CD4-positive, alpha-beta T cell treated with Interleukin-12 subunit alpha and Interleukin-12 subunit beta, for 1 hour (primary cell): ENCODE measurements at regions not wholly inside any gene's neighbourhood (a gene's known extent, or its start where the extent isn't known, plus 50 kb on each side); places are given as distances from the start of the nearest gene placed in this dataset.

ENCODE experiments used
- DNase-seq: peaks from one replicate; pipeline ENCODE4 v3.0.0-alpha.2; 2020

DNA sequence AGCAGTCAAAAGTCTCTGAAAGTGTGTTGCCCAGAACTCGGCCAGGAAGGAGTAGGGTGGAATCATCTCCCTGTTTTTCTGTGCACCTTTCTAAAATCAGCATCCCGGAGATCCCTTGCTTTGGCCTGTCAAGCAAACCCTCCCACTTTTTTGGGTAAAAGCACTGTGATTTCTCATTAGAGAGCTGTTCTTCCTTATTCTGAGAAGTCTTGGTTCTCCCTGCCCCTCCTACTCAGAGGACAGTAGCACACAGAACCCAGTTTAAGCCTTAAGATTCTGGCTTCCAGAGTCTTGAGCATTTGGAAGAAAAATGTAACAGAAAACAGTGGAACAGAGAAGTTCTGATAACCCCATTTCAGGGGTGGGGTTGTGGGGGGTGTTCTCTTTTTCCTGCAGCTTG, 52.6 kb upstream of the KATNAL1 start:
- DNase-seq, result no peak

DNA sequence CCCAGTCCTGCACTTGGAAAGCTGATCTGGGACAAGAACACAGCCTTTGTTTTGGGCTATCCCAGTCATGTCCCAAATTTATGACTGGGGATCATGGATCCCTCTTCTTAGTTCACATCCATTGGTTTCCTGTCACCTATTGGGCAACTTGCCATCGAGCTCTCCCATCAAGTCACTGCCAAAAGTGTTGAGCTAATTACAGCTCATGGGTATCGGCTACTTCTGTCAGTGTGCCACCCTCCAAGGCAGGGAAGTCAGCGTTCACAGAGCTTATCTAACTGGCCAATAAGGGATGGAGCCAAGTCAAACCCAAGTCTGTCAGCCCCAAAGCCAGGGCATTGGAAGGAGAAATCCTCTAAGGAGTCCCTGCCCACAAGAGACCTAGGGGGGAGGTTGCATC, 53.2 kb upstream of the KATNAL1 start:
- no peak for DNase-seq

DNA sequence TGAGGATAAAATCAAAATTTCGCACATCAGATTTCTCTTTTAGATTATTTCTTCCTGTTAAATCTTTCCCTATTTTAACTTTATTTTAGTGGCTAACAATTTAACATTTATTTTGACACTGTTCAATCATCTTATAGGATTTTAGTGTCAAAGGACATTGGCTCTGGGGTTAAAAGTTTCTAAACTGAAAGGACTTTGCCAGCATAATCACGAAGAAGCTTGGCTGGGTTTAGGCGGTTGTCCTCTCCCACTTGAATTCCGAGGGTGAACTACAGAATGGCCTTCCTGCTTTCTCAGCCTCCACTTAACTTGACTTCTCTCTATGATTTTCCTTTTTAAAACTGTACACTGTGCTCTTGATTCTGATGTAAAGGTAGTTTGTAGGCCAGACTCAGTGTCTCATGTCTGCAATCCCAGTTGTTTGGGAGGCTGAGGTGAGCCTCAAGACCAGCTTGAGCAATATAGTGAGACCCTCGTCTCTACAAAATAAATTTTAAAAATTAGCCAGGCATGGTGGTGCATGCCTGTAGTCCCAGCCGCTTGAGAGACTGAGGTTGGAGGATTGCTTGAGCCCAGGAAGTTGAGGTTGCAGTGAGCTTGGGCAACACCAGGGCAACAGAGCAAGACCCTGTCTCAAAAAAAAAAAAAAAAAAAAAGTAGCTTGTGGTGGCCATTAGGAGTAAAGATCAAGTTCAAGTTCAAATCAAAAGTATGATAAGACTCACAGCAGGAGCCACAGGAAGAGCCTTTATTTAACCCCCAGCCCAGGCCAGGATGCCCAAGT, 54.8 kb upstream of the KATNAL1 start:
- DNase-seq, result no peak

DNA sequence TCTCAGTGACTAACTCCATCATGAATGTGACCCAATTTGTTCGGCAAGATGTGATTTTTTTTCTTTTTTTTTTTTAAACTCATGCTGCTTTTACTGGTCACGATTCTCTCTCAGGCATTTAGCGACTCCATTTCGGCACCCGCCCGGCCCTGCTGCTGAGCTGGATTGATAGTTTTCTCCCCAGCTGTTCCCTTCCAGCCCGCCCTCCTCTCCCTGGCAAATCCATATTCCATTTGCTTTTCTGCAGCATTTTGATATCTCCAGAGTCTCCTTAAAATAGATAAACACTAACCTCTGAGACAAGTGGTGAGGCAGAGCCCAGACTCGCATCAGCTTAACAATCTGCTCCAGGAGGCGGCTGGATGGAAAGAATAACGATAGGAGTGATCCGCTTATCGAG, 55.5 kb upstream of the KATNAL1 start:
- DNase-seq, result no peak

DNA sequence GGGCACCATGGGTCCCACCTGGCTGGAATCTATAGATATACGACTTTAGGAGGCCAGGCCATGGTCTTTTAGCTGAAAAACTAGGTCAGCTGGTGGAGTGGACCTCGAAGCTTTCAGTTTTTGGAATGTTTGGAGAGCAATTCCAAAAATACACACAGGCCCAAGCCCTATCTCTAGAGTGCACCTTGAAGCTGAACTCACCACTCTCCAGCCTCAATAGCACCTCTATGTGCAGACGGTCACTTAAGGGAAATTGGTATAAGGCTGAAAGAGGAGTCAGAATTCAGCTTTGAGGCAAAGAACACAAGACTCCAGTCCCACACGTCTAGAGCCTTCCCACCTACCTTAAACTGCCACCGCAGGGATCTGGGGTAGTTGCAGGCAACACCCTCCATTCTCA, 56.4 kb upstream of the KATNAL1 start:
- no peak for DNase-seq

DNA sequence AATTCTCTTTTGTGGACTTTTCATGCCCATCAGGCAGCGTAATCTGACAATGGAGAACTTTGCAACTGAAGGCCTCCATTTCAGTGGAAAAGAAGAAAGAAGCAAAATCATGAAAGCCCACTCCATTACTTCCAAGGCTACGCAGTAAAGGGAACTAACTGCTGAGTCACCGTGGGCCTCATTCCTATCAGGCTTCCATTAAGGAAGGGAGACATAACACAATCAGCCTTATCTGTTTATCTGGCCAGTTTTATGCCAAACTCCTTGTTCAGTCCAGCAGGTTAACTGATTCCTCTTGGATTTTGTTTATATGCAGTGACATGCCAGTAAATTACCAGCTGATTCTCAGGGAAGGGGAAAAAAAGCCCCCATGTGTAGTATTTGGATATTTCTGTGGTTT, 56.8 kb upstream of the KATNAL1 start:
- no peak for DNase-seq

DNA sequence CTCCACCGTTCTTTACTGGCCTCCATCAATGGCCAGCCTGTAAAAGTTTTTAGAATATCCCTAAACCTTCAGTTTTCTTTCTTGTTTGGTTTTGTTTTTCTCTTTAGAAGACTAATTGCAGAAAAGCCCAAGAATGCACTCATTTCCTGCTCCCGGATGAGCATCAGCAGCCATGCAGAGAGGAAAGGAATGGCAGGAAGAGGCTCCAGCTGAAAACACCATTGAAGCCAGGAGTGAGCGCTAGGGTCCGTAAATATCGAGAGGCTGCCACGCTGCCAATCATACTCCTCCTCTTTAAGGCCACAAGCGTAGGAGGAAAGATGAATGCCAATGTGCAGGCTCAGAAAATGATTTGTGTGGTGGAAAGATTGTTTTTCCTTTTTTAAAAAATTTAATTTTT, 57.4 kb upstream of the UBE2L5 start:
- DNase-seq, result no peak

DNA sequence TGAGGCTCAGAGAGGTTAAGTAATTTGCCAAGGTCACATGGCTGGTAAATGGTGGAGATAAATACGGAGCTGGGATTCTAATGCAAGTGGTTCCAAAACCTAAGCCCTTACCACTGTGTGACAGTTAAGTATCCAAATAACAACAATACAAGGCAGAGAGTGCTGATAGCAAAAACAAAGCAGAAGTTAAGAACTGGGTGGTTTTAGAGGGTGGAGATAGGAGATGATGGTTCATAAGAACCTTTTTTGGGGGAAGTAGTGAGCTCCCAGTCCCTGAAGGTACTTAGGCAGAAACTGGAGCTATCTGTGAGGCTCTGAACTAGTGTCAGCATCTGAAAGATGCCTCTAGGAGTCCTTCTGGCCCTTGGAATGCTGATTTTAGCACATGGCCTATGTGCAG, 56.2 kb upstream of the UBE2L5 start:
- no peak for DNase-seq

DNA sequence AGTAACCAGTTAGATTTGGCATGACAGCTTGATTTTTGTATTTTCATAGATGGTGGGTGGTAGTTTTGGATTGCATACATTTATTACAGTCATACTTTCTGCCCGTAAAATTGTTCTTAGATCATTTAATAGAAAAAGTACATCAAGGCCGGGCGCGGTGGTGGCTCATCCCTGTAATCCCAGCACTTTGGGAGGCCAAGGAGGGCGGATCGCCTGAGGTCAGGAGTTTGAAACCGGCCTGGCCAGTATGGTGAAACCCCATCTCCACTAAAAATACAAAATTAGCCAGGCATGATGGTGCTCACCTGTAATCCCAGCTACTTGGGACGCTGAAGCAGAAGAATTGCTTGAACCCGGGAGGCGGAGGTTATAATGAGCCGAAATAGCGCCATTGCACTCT, 55.0 kb upstream of the UBE2L5 start:
- DNase-seq, result no peak

DNA sequence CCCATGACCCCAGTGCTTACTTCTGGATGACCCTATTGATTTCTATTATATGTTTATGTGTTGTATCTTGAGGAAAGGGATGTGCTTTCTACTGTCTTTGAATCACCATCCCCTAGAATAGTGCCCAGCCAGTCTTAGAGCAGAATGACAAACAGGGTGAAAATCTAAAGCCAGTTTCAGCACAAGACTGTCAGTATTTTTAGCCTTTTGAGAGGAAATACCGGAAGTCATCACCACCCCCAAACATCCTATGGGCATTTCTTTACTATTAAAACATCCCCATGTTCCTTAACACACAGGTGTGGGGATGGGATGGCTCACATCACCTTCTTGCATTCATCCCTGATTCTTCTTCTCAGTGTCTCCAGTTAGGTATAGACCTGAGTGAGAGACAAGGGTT, 52.1 kb upstream of the UBE2L5 start:
- no peak for DNase-seq

DNA sequence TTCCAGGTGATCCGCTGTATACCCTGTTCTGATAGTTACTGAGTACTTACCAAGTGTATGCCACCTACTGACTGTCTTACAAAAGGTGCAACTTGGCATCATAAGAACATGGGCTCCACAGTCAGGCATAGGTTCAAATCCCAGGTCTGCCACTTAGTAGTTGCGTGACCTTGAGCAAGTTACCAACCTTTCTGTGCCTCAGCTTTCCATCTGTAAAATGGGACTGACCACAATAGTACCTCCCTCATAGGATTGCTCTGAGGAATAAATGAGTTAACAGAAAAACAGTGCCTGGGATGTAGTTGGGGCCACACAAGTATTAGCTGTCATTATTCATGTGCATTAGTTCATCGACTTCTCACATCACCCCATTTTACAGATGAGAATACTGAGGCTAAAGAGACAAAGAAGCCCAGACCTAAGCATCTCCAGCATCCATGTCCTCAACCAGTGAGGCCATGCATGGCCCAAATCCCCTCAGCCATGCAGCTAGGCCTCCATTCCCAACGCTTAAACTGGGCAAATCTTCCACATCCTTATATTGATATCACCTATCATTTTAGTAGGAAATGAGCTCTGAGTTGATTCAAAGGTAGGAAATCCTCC, 51.3 kb upstream of the UBE2L5 start:
- DNase-seq, result no peak

DNA sequence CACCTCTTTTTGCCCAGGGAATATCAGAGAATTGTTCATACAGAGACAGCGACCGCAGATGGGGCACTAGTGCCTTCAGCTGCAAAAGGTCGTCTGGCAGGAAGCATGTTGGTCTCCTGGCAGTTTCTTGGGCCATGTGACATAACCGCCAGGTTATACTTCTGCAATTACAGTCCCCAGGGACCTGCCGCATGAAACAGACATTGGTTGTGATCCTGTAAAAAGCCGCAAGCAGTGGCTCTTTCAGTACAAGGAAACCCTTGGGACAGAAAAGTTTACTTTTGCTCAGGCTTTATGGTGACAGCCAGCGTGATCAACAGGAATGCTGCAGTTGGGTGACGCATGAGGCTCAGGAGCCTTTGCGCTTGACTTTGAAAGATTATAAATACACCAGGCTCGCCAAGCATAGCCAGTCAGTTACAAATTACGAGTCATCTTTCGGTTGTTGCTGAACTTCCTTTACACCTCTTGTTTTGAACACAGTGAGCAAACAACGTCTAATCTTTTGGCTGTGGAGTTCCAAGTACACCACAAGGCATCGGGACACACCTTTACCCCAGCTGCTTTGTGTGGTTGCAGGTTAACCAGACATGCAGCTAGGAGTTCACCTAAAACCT, 50.5 kb upstream of the UBE2L5 start:
- DNase-seq, result peak; percentile 80
